ENCODE measurements at regions not wholly inside any gene's neighbourhood (a gene's known extent, or its start where the extent isn't known, plus 50 kb on each side); places are given as distances from the start of the nearest gene placed in this dataset.

DNA sequence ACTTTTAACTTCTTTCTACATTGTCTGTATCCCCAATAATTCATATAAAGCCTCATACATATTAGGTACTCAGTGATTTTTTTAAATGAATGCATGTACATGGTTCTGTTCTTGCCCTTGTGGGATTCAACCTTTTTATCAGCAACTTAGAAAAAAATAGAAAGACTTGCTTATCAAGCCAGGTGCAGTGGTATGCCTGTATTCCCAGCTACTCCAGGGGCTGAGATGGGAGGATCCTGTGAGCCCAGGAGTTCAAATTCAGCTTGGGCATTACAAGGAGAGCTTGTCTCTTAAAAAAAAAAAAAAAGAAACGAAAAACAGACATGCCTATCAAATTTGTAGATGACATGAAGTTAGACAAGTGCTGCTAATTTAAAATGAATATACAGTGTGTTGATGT, 54.2 kb upstream of the MYCBP2 start:
- DNase-seq: no peak

DNA sequence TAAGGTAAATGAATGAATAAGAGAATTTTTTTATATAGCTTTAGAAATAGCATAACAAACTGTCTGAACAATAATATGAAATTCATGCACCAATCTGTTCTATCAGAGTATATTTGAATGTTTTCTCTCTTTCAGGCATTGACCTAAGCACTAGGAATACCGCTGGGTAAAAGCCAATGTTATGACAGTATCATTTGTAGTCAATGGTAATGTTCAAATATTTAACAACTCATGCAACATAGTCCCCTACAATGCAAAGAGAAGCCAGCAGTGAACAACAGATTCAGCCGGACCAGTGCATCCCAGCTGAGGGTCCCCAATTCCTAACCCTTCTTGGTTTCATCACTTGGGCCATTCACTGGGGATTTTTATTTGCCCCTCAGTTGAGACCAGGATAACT, 52.6 kb upstream of the MYCBP2 start:
- DNase-seq: no peak

DNA sequence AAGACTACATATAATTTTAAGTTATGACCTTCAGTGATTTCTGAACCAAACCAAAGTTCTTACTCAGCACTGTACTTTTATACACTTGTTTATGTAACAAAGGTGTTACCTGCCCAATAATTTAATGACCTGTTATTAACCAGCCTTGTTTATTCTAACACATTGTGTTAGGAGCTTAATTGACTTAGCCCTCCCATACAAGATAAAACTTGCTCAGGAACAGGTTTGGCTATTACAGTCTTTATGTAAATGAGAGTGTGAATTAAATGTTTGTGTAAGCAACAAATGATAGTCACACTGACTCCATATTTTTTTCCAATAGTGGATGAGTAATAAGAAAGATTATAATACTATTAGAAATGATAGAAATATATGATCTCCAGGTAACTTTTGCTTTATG, 51.8 kb upstream of the MYCBP2 start:
- no peak for DNase-seq

GRCh38 chr13:77377016-77377415, 50.1 kb upstream of the MYCBP2 start:
- no peak for DNase-seq
